Neuronal stem cell (in vitro differentiated cells): ENCODE measurements at regions not wholly inside any gene's neighbourhood (a gene's known extent, or its start where the extent isn't known, plus 50 kb on each side); places are given as distances from the start of the nearest gene placed in this dataset.

ENCODE experiments used
- DNase-seq: peaks from one replicate; pipeline ENCODE4 v3.0.0-alpha.2; 2013; ENCODE audit warnings: low spot score
- H2AFZ ChIP-seq: one replicate; pipeline ENCODE4 v1.6.1; 2013; ENCODE audit warnings: mild to moderate bottlenecking, low read length, inconsistent platforms
- H2AK5ac ChIP-seq: 2 replicates; pipeline ENCODE4 v1.6.1; 2013; ENCODE audit warnings: low read depth, mild to moderate bottlenecking, inconsistent platforms, low read length, moderate library complexity, mixed read lengths
- H2BK120ac ChIP-seq: 2 replicates; pipeline ENCODE4 v1.6.1; 2013; ENCODE audit warnings: low read depth, mild to moderate bottlenecking, inconsistent platforms, low read length, moderate library complexity, mixed read lengths
- H2BK12ac ChIP-seq: one replicate; pipeline ENCODE4 v1.6.1; 2013; ENCODE audit warnings: low read length, inconsistent platforms
- H2BK15ac ChIP-seq: 2 replicates; pipeline ENCODE4 v1.6.1; 2013; ENCODE audit warnings: mild to moderate bottlenecking, low read length, inconsistent platforms, mixed read lengths
- H2BK5ac ChIP-seq: one replicate; pipeline ENCODE4 v1.6.1; 2013; ENCODE audit warnings: inconsistent platforms, mild to moderate bottlenecking, low read length, moderate library complexity
- H3K14ac ChIP-seq: one replicate; pipeline ENCODE4 v1.6.1; 2013; ENCODE audit warnings: low read length, inconsistent platforms
- H3K18ac ChIP-seq: 2 replicates; pipeline ENCODE4 v1.6.1; 2013; ENCODE audit warnings: low read length, inconsistent platforms
- H3K23ac ChIP-seq: 2 replicates; pipeline ENCODE4 v1.6.1; 2013; ENCODE audit warnings: low read depth, mild to moderate bottlenecking, mixed read lengths, low read length, inconsistent platforms; ENCODE audit not compliant: poor library complexity
- H3K27ac ChIP-seq: replicated peaks from 3 replicates; pipeline ENCODE4 v1.5.1; 2013; ENCODE audit warnings: low read length, inconsistent platforms
- H3K27me3 ChIP-seq, 3 experiments: 2 replicates each; pipeline ENCODE4 v1.6.1; 2013; ENCODE audit warnings: low read length in 3 of 3, mild to moderate bottlenecking in 2 of 3, inconsistent platforms in 1 of 3, low read depth in 1 of 3, mixed read lengths in 1 of 3, moderate library complexity in 1 of 3; ENCODE audit not compliant: control insufficient read depth in 3 of 3, insufficient read depth in 3 of 3
- H3K36me3 ChIP-seq, 2 donors: replicated peaks in 1 of 2; 2 replicates each; pipeline ENCODE4 v1.6.1; 2013; ENCODE audit warnings: low read length in 2 of 2; ENCODE audit not compliant: control insufficient read depth in 2 of 2, insufficient read depth in 2 of 2
- H3K4ac ChIP-seq: 2 replicates; pipeline ENCODE4 v1.6.1; 2013; ENCODE audit warnings: inconsistent platforms, mild to moderate bottlenecking, low read length, moderate library complexity
- H3K4me1 ChIP-seq, 2 donors: 1 replicate in 1 of 2; 2 replicates in 1 of 2; pipeline ENCODE4 v1.6.1; 2013; ENCODE audit warnings: low read length in 2 of 2, low read depth in 1 of 2; ENCODE audit not compliant: control insufficient read depth in 2 of 2, insufficient read depth in 1 of 2
- H3K4me2 ChIP-seq: one replicate; pipeline ENCODE4 v1.6.1; 2013; ENCODE audit warnings: mild to moderate bottlenecking, low read length, inconsistent platforms; ENCODE audit not compliant: insufficient read depth, poor library complexity, severe bottlenecking
- H3K4me3 ChIP-seq, 2 donors: 2 replicates each; pipeline ENCODE4 v1.5.1; 2013; ENCODE audit warnings: low read length in 2 of 2, mild to moderate bottlenecking in 2 of 2, inconsistent platforms in 1 of 2, moderate library complexity in 1 of 2
- H3K79me1 ChIP-seq: one replicate; pipeline ENCODE4 v1.6.1; 2013; ENCODE audit warnings: low read depth, mild to moderate bottlenecking, inconsistent platforms, low read length, moderate library complexity
- H3K9ac ChIP-seq: one replicate; pipeline ENCODE4 v1.6.1; 2013; ENCODE audit warnings: mild to moderate bottlenecking, low read depth, low read length, inconsistent platforms; ENCODE audit not compliant: poor library complexity
- H3K9me3 ChIP-seq, 2 donors: replicated peaks in 1 of 2; 2 replicates each; pipeline versions ENCODE3 to v1.6.1; 2013; ENCODE audit warnings: low read length in 2 of 2, mild to moderate bottlenecking in 2 of 2, inconsistent platforms in 1 of 2, low read depth in 1 of 2, mixed read lengths in 1 of 2, moderate library complexity in 1 of 2; ENCODE audit not compliant: control insufficient read depth in 2 of 2, insufficient read depth in 1 of 2
- H4K8ac ChIP-seq: one replicate; pipeline ENCODE4 v1.6.1; 2013; ENCODE audit warnings: low read depth, mild to moderate bottlenecking, inconsistent platforms, low read length, moderate library complexity
- H4K91ac ChIP-seq: one replicate; pipeline ENCODE4 v1.6.1; 2013; ENCODE audit warnings: low read length, low read depth, mild to moderate bottlenecking, inconsistent platforms; ENCODE audit not compliant: poor library complexity
- WGBS, 2 donors: extraction: QIAGEN DNeasy Blood & Tissue Kit; methylation state at CpG; one replicate each; pipeline ENCODE4 v1.1.7; 2013; ENCODE audit warnings: missing lambda C conversion rate in 2 of 2, mixed read lengths in 1 of 2; ENCODE audit not compliant: insufficient read length in 2 of 2, insufficient replicate concordance in 1 of 2; ENCODE audit errors: extremely low coverage in 2 of 2; 5-methylcytosine and 5-hydroxymethylcytosine counted together

DNA sequence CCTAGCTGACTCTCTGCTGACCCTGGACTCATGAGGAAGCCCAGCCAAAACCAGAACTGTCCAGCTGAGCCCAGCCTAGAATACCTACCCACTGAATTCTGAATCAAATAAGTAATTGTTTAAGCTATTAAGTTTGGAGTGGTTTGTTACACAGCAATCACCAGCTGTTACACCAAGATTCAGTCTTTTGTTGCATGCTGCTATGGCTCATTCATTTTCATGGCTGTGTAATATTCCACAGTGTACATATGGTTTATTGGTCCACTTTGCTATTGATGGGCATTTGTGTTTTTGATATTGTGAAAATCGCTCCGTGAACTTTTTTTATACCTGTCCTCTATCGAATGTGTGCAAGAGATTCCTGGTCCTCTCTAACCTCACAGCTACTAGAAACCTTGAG is 156.4 kb downstream of the FGF18 start:
- H3K36me3 ChIP-seq, result no peaks in the 10 kb centered on the region
- H2AK5ac ChIP-seq, result no peak overlapping the region
- H2BK15ac ChIP-seq, result no peak overlapping the region
- H3K18ac ChIP-seq, result no peak overlapping the region
- no peak overlapping the region for H3K4ac ChIP-seq
- H3K14ac ChIP-seq, result no peak overlapping the region
- H3K79me1 ChIP-seq, result no peaks in the 10 kb centered on the region
- H3K9me3 ChIP-seq, result no peaks in the 10 kb centered on the region
- H2BK12ac ChIP-seq, result no peak overlapping the region
- H2BK120ac ChIP-seq, result no peak overlapping the region
- H3K27ac ChIP-seq, result no peak overlapping the region
- H3K4me2 ChIP-seq, result no peak overlapping the region
- H4K8ac ChIP-seq, result no peak overlapping the region
- no peak overlapping the region for H4K91ac ChIP-seq
- H3K9ac ChIP-seq, result no peak overlapping the region
- H2BK5ac ChIP-seq, result no peak overlapping the region
- no peak overlapping the region for H3K4me3 ChIP-seq
- no peak overlapping the region for H2AFZ ChIP-seq
- no peak overlapping the region for H3K23ac ChIP-seq
- DNase-seq, result no peak
- no CpG with 5 or more reads among the region's 3 CpGs for WGBS, 2 donors
- peaks cover 26 to 30% of the 10 kb centered on the region in 2 donors for H3K4me1 ChIP-seq
- H3K27me3 ChIP-seq, result no peaks in the 10 kb centered on the region

DNA sequence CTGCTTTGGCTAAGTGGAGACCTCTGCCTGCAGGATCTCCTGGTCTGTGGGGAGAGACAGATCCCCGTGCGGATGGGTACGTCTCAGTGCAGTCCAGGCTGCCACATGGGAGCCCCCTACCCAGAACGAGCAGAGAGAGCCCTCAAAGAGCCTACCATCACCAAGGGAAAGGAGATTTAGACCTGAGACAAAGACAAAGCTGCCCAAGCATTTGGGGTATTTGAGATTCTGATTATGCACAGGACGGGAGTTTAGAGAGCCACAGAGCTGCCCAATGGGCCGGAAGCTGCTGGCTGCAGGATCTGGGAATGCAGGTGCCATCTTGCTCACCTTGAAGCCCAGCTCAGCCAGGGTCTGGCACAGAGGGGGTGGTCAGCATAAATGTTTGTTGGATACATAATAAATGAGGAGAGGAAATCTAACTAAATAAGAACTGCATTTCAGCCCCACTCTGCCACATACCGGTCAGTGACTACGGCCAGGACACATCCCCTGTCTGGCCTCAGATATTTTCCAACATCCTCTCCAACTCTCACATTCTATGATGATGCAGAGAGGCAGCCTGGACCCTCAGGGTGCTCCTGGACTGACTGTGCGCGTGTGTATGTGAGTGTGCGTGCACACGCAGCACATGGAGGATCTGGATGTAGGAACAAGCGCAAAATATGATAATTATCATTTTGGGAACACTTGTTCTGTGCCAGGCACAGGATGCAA is 157.8 kb downstream of the FGF18 start:
- H3K18ac ChIP-seq, result no peak overlapping the region
- H3K4me3 ChIP-seq, result no peak overlapping the region
- peak overlapping the region; percentile 67 for H4K91ac ChIP-seq
- H3K4ac ChIP-seq, result peak overlapping the region; percentile 12
- no peaks in the 10 kb centered on the region for H3K79me1 ChIP-seq
- H3K27me3 ChIP-seq, result no peaks in the 10 kb centered on the region
- H4K8ac ChIP-seq, result no peak overlapping the region
- no CpG with 5 or more reads among the region's 13 CpGs for WGBS, 2 donors
- no peak for DNase-seq
- H3K9ac ChIP-seq, result no peak overlapping the region
- H2BK120ac ChIP-seq, result no peak overlapping the region
- H2AFZ ChIP-seq, result no peak overlapping the region
- H3K4me2 ChIP-seq, result no peak overlapping the region
- H2BK5ac ChIP-seq, result no peak overlapping the region
- H3K23ac ChIP-seq, result no peak overlapping the region
- H3K9me3 ChIP-seq, result no peaks in the 10 kb centered on the region
- H3K36me3 ChIP-seq, result no peaks in the 10 kb centered on the region
- no peak overlapping the region for H3K27ac ChIP-seq
- H2AK5ac ChIP-seq, result peak overlapping the region; percentile 51
- no peak overlapping the region for H3K14ac ChIP-seq
- H2BK15ac ChIP-seq, result peak overlapping the region; percentile 60
- peaks cover 26 to 32% of the 10 kb centered on the region in 2 donors for H3K4me1 ChIP-seq
- H2BK12ac ChIP-seq, result peak overlapping the region; percentile 67

DNA sequence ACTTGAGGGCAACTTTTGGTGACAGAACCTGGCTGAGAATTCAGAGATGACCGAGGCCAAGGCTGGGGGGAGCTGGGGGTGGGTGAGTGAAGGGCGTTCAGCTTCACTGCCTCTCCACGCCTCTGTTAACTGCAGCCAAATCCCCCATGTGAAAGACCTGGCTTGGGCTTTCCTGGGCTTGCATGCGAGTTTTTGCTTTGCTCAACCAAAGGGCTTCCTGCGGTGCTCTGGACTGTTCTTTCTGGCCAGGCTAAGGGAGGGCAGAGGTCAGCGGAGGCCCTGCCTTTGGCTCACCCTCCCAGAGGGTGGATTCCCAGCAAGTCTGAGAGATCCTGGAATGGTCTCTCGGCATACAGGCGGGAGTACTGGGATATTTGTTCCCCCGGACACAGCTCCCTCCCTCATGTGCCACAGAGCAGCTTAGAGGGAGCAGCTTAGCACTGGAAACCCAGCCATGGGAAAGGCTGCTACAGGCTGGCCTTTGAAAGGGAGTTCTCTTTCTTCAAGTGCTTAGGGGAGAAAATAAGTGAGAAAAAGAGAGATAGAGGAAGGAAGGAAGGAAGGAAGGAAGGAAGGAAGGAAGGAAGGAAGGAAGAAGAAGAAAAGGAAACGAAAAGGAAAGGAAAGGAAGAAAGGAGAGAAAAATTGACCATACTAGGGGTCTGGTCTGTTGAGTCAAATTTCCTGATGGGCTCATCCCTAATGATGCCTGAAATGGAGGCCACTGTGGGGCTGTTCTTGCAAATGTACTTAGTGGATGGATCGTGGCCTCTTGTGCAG is 158.8 kb downstream of the FGF18 start:
- peak overlapping the region; percentile 55 for H3K18ac ChIP-seq
- WGBS, 2 donors, result no CpG with 5 or more reads among the region's 11 CpGs
- peak overlapping the region; percentile 73 for H2AFZ ChIP-seq
- no peaks in the 10 kb centered on the region for H3K79me1 ChIP-seq
- H3K14ac ChIP-seq, result no peak overlapping the region
- H3K4ac ChIP-seq, result no peak overlapping the region
- peak overlapping the region; percentile 69 for H3K27ac ChIP-seq
- H3K9me3 ChIP-seq, result no peaks in the 10 kb centered on the region
- H2BK120ac ChIP-seq, result no peak overlapping the region
- no peaks in the 10 kb centered on the region for H3K27me3 ChIP-seq
- H3K36me3 ChIP-seq, result no peaks in the 10 kb centered on the region
- H2BK15ac ChIP-seq, result no peak overlapping the region
- H3K9ac ChIP-seq, result no peak overlapping the region
- H2AK5ac ChIP-seq, result no peak overlapping the region
- H2BK12ac ChIP-seq, result no peak overlapping the region
- H3K4me1 ChIP-seq, result peaks cover 26 to 32% of the 10 kb centered on the region in 2 donors
- H2BK5ac ChIP-seq, result no peak overlapping the region
- H3K4me2 ChIP-seq, result no peak overlapping the region
- H3K4me3 ChIP-seq, result no peak overlapping the region
- H3K23ac ChIP-seq, result no peak overlapping the region
- peak; percentile 55 for DNase-seq
- H4K8ac ChIP-seq, result no peak overlapping the region
- no peak overlapping the region for H4K91ac ChIP-seq

DNA sequence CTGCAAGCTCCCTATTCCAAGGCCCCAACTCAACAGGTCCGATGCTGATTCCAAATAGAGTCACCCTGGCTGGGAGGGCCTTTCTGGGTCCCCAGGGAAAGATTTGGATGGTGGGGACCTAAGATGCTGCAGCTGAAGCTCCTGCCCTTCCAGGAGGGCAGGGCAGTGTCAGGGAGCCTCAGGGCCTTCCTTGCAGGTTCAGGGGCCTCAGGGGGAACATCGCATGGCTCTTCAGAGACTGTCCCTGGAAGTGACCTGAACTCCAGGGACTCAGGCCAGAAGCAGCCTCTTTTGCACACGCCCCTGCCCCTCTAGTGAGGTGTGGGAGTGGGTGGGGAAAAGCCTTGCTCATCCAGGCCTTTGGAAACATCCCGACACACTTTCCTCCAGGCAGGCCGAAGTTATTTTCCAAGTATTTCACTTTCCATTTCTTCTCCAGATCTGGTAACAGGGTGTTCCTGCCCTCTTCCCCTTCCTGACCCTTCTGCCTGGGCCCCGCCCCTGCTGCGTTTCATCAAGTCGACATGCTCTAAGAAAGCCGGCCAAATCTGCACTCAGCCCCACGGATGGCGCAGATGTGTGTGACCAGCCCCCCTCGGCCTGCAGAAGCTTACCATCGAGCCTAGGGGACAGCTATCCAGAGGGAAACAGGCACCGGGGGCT is 159.5 kb downstream of the FGF18 start:
- no peak for DNase-seq

More for the DNA sequence above, 159.5 kb downstream of the FGF18 start:
- Histone ChIP-seq H3K4ac (no peak overlapping the region), H3K36me3 (no peaks in the 10 kb centered on the region), H2BK120ac (peak overlapping the region; percentile 30), H2BK12ac (no peak overlapping the region), H3K79me1 (no peaks in the 10 kb centered on the region), H2BK15ac (peak overlapping the region; percentile 34), H3K27me3 (no peaks in the 10 kb centered on the region), H3K23ac (no peak overlapping the region), H3K4me2 (no peak overlapping the region), H3K4me1 (peaks cover 26 to 32% of the 10 kb centered on the region in 2 donors), H3K4me3 (no peak overlapping the region), H2AFZ (peak overlapping the region; percentile 73), H2AK5ac (peak overlapping the region; percentile 9), H3K27ac (peak overlapping the region; percentile 69), H3K9me3 (no peaks in the 10 kb centered on the region), H2BK5ac (no peak overlapping the region), H4K91ac (no peak overlapping the region), H3K9ac (no peak overlapping the region), H3K14ac (peak overlapping the region; percentile 50), H3K18ac (peak overlapping the region; percentile 53), H4K8ac (no peak overlapping the region)
- no CpG with 5 or more reads among the region's 14 CpGs for WGBS, 2 donors
